Activated CD4-positive, alpha-beta T cell treated with anti-CD3 and anti-CD28 coated beads, Interleukin-2, Interleukin-4, amounts not matched to agents 100 ng/mL and 50 ng/mL, durations not matched to agents 16 hours and 8 hours (primary cell): ENCODE measurements at regions not wholly inside any gene's neighbourhood (a gene's known extent, or its start where the extent isn't known, plus 50 kb on each side); places are given as distances from the start of the nearest gene placed in this dataset.
A peak's percentile ranks its signal among the peaks of the same experiment; 100 is the strongest.

Experiments
- DNase-seq: peaks from one replicate; pipeline ENCODE4 v3.0.0-alpha.2; 2020; ENCODE audit warnings: low spot score

GRCh38 chr12:130017591-130018449 is 114.0 kb upstream of the TMEM132D start:
- no peak for DNase-seq

GRCh38 chr12:130018614-130019013 is 114.8 kb upstream of the TMEM132D start:
- DNase-seq = no peak

- DNase-seq = peak; percentile 30
Observed at GRCh38 chr12:130026608-130027176, 122.9 kb upstream of the TMEM132D start.

GRCh38 chr12:130027798-130028197 is 124.0 kb upstream of the TMEM132D start:
- DNase-seq = no peak

GRCh38 chr12:130029151-130029550 is 125.3 kb upstream of the TMEM132D start:
- no peak for DNase-seq

- DNase-seq = no peak
Observed at GRCh38 chr12:130031041-130031440, 127.2 kb upstream of the TMEM132D start.

GRCh38 chr12:130031571-130032189 is 127.9 kb upstream of the TMEM132D start:
- DNase-seq = peak; percentile 62

- DNase-seq = peak; percentile 37
Observed at GRCh38 chr12:130041983-130042812, 120.1 kb upstream of the FZD10 start.

- no peak for DNase-seq
Observed at GRCh38 chr12:130043685-130044406, 118.4 kb upstream of the FZD10 start.

- DNase-seq = no peak
Observed at GRCh38 chr12:130044991-130045621, 117.2 kb upstream of the FZD10 start.

- no peak for DNase-seq
Observed at GRCh38 chr12:130049666-130050065, 112.6 kb upstream of the FZD10 start.

- DNase-seq = no peak
Observed at GRCh38 chr12:130051900-130052299, 110.4 kb upstream of the FZD10 start.

GRCh38 chr12:130053651-130054069 is 108.6 kb upstream of the FZD10 start:
- no peak for DNase-seq

GRCh38 chr12:130054803-130055202 is 107.5 kb upstream of the FZD10 start:
- no peak for DNase-seq

GRCh38 chr12:130058926-130059472 is 103.3 kb upstream of the FZD10 start:
- DNase-seq = no peak

- no peak for DNase-seq
Observed at GRCh38 chr12:130063866-130064265, 98.4 kb upstream of the FZD10 start.

- no peak for DNase-seq
Observed at GRCh38 chr12:130064999-130065398, 97.3 kb upstream of the FZD10 start.

- DNase-seq = no peak
Observed at GRCh38 chr12:130066742-130067141, 95.5 kb upstream of the FZD10 start.

GRCh38 chr12:130068741-130069140 is 93.5 kb upstream of the FZD10 start:
- no peak for DNase-seq

- DNase-seq = no peak
Observed at GRCh38 chr12:130070126-130070611, 92.1 kb upstream of the FZD10 start.

- no peak for DNase-seq
Observed at GRCh38 chr12:130073721-130074120, 88.5 kb upstream of the FZD10 start.
